NB4 (cell line): ENCODE measurements at regions not wholly inside any gene's neighbourhood (a gene's known extent, or its start where the extent isn't known, plus 50 kb on each side); places are given as distances from the start of the nearest gene placed in this dataset.

Source experiments
- MAX ChIP-seq: IDR thresholded peaks from 2 replicates; pipeline ENCODE4 v1.6.1; 2011; ENCODE audit warnings: low read depth, low read length
- POLR2A ChIP-seq: IDR thresholded peaks from 2 replicates; pipeline ENCODE4 v1.6.1; 2011; ENCODE audit warnings: mild to moderate bottlenecking; ENCODE audit not compliant: insufficient read length; ENCODE audit errors: extremely low read depth
- TF ChIP-seq, protein P1 (sequence below): IDR thresholded peaks from one replicate; pipeline ENCODE4 v1.5.1; 2012; ENCODE audit warnings: low read depth, low read length

DNA sequence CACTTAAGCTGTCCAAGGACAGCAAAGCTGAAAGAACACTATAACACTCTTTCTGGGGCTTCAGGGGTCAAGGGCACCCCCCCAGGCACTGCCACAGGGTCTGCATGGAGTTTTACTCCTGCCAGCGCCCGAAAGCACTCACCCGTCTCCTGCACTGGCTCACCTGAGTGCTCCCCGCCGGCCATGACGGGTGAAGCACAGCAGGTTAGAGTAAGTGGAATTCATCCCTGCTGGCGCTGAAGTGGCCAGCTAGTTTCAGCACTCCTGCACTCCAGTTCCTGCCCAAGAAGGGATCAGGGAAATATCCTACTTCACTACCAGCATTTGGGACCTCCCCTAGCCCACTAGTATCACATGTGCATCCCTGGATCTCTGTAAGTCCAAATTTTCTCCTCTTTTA lies 516.0 kb downstream of the ZNF608 start:
- TF ChIP-seq, protein P1, sequence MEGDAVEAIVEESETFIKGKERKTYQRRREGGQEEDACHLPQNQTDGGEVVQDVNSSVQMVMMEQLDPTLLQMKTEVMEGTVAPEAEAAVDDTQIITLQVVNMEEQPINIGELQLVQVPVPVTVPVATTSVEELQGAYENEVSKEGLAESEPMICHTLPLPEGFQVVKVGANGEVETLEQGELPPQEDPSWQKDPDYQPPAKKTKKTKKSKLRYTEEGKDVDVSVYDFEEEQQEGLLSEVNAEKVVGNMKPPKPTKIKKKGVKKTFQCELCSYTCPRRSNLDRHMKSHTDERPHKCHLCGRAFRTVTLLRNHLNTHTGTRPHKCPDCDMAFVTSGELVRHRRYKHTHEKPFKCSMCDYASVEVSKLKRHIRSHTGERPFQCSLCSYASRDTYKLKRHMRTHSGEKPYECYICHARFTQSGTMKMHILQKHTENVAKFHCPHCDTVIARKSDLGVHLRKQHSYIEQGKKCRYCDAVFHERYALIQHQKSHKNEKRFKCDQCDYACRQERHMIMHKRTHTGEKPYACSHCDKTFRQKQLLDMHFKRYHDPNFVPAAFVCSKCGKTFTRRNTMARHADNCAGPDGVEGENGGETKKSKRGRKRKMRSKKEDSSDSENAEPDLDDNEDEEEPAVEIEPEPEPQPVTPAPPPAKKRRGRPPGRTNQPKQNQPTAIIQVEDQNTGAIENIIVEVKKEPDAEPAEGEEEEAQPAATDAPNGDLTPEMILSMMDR, result no peak
- TF ChIP-seq POLR2A, result no peak
- no peak for TF ChIP-seq MAX
